Activated naive CD4-positive, alpha-beta T cell treated with anti-CD3 and anti-CD28 coated beads for 36 hours (primary cell): ENCODE measurements at regions not wholly inside any gene's neighbourhood (a gene's known extent, or its start where the extent isn't known, plus 50 kb on each side); places are given as distances from the start of the nearest gene placed in this dataset.
"Not testable (repeated sequence)": the region's sequence is repeated elsewhere in the genome, so short reads cannot be mapped to it uniquely, and the experiment has no call there.

Experiments used
- CTCF ChIA-PET: fragments of 350-600 bp; sonication (Branson Sonifier 250); formaldehyde crosslinking; loops from one replicate; lab custom pipeline; 2021; ENCODE audit warnings: antibody characterized with exemption; lab: Charles Lee
- DNase-seq: peaks from one replicate; pipeline ENCODE4 v3.0.0-alpha.2; 2020
- H3K27ac Mint-ChIP-seq: one replicate; pipeline ENCODE4 v1.8.0; 2021; ENCODE audit warnings: mild to moderate bottlenecking, mixed read lengths
- H3K27me3 Mint-ChIP-seq: one replicate; pipeline ENCODE4 v1.8.0; 2021; ENCODE audit warnings: low read depth, mixed read lengths
- H3K36me3 Mint-ChIP-seq: one replicate; pipeline ENCODE4 v1.8.0; 2021; ENCODE audit warnings: low read depth, mixed read lengths
- H3K4me1 Mint-ChIP-seq: one replicate; pipeline ENCODE4 v1.8.0; 2021; ENCODE audit warnings: low read depth, mixed read lengths
- H3K4me3 Mint-ChIP-seq: one replicate; pipeline ENCODE4 v1.8.0; 2021; ENCODE audit warnings: mild to moderate bottlenecking, moderate library complexity, mixed read lengths
- H3K9me3 Mint-ChIP-seq: one replicate; pipeline ENCODE4 v1.8.0; 2021; ENCODE audit warnings: mixed read lengths
- intact Hi-C: fragments of 100-400 bp; cut with micrococcal nuclease; formaldehyde crosslinking; loops from one replicate; pipeline ENCODE4 v1.15.1; 2023

DNA sequence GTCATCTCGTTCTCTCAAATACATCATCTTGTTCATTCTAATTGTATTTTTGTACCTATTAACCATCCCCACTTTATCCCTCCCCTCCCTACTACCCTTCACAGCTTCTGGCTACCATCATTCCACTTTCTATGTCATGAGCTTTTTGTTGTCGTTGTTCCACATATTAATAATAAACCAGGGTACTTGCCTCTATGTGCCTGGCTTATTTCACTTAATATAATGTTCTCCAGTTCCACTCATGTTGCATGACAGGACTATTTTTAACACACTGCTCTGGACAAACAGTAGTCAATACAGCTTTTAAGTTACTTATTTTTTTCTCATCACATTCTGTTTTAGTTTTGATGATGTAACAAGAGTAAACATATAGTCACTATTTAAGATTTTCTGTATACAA, 872.3 kb downstream of the SLITRK1 start:
- Mint-ChIP-seq H3K27ac (no peak overlapping the region), H3K36me3 (no peaks in the 10 kb centered on the region), H3K27me3 (no peaks in the 10 kb centered on the region), H3K9me3 (peaks cover 6% of the 10 kb centered on the region), H3K4me1 (no peaks in the 10 kb centered on the region), H3K4me3 (no peak overlapping the region)
- intact Hi-C loops, result no loop called here
- DNase-seq, result no peak
- CTCF ChIA-PET, result no interaction called here

DNA sequence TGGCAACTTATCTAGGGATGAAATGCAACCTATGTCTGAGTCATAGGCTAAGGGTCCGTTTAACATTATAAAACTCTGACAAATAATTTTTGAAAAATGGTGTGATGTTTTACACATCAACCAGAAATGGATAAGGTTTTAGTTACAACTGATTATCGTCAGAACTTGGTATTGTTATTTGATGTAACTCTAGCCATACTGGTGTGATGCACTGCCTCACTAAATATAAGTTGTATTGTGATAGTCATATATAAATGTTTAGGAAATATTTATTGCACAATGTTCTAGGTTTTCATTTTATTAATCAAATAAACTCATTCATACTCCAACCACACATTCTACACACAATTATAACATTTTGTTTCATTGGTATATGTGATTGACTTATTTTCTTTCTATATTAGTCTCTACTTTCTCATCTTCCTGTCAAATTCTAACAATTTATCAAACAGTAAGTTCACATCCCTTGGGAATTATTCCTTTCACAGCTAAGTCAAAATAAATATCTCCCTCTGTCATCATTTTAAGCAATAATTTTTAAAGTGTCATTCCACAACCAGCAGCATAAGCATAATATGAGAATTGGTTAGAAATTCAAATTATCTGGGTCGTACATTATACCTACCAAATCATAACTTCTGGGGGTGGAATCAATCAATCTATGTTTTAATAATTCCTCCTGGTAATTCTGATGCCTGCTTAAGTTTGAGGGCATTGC, 873.9 kb downstream of the SLITRK1 start:
- no peak overlapping the region for H3K4me3 Mint-ChIP-seq
- CTCF ChIA-PET, result no interaction called here
- intact Hi-C loops, result no loop called here
- H3K27ac Mint-ChIP-seq, result no peak overlapping the region
- H3K4me1 Mint-ChIP-seq, result no peaks in the 10 kb centered on the region
- DNase-seq, result no peak
- H3K36me3 Mint-ChIP-seq, result no peaks in the 10 kb centered on the region
- no peaks in the 10 kb centered on the region for H3K27me3 Mint-ChIP-seq
- peaks cover 3% of the 10 kb centered on the region for H3K9me3 Mint-ChIP-seq

DNA sequence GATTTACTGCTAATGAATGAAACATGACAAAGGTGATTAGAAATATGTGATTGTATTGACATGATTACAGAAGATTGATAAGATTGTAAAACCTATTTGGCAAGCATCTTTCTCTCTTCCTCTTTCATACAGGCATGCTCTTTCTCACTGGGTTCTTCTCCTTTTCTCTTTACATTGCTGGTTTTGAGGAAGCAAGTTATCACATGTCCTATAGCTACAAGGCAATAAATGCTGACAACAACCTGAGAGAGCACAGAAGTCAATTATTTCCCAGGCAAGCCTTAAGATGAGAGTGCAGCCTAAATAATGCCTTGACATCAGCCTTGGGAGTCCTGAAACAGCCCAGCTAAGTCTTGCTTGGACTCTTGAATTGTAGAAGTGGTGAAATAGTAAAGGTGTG, 875.0 kb downstream of the SLITRK1 start:
- H3K36me3 Mint-ChIP-seq, result no peaks in the 10 kb centered on the region
- no peaks in the 10 kb centered on the region for H3K27me3 Mint-ChIP-seq
- CTCF ChIA-PET, result no interaction called here
- intact Hi-C loops, result no loop called here
- H3K9me3 Mint-ChIP-seq, result peaks cover 3% of the 10 kb centered on the region
- H3K27ac Mint-ChIP-seq, result no peak overlapping the region
- H3K4me1 Mint-ChIP-seq, result no peaks in the 10 kb centered on the region
- DNase-seq, result no peak
- no peak overlapping the region for H3K4me3 Mint-ChIP-seq

DNA sequence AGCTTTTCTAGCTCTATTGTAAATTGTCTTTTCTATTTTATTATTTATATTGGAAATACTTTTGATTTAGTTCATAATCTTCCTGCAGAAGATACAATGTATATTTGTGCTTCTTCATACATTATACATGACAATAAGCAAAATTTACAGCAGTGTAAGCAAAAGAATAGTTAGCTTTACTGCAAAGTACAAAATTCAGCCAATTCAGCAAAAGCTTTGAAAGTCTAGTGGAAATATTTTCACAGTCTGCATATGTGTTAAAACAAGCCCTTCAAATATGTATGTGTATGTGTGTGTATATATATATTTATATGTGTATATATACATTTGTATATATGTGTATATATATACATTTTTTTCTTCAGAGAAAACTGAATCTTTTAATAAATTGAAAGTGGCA, 879.1 kb downstream of the SLITRK1 start:
- no peak for DNase-seq
- Mint-ChIP-seq H3K9me3 (peaks cover 8% of the 10 kb centered on the region), H3K4me3 (no peak overlapping the region), H3K36me3 (no peaks in the 10 kb centered on the region), H3K27ac (no peak overlapping the region), H3K27me3 (no peaks in the 10 kb centered on the region), H3K4me1 (no peaks in the 10 kb centered on the region)
- intact Hi-C loops, result no loop called here
- CTCF ChIA-PET, result no interaction called here

DNA sequence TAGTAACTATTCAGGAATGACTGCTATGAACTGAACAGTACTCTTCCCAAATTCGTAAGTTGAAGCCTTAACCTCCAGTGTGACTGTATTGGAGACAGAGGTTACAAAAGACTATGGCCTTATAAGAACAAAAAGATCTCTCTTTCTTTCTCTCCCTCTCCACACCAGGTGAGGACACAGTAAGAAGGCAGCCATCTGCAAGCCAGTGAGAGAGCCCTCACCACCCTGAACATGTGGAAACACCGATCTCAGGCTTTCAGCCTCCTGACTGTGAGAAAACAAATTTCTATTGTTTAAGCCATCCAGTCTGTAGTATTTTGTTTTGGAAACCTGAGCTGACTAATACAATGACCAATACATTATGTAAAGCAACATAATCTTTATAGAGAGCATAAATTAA, 888.9 kb downstream of the SLITRK1 start:
- Mint-ChIP-seq H3K9me3 (no peaks in the 10 kb centered on the region), H3K27me3 (no peaks in the 10 kb centered on the region)

DNA sequence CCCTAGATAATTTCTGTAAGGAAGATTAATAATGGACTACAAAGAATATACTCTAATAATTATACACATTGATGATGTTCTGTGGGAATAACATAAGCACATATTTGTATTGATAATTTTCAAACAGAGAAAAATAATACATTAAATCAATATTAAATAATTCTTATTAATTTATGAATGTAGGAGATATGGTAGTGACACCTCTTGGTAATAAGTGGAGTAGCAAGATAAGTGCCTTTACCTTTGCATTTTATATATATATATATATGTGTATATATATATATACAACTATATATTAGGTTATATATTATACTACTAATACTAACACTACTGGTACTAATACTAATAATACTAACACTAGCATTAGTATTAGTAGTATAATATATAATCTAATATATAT, 905.8 kb downstream of the SLITRK1 start:
- Mint-ChIP-seq H3K4me1 (no peaks in the 10 kb centered on the region), H3K27ac (no peak overlapping the region), H3K9me3 (peaks cover 2% of the 10 kb centered on the region), H3K4me3 (no peak overlapping the region), H3K27me3 (no peaks in the 10 kb centered on the region), H3K36me3 (no peaks in the 10 kb centered on the region)
- no peak for DNase-seq
- CTCF ChIA-PET, result no interaction called here
- intact Hi-C loops, result no loop called here

More for the DNA sequence above, 888.9 kb downstream of the SLITRK1 start:
- intact Hi-C loops, result no loop called here
- Mint-ChIP-seq H3K4me3 (no peak overlapping the region), H3K4me1 (no peaks in the 10 kb centered on the region), H3K36me3 (no peaks in the 10 kb centered on the region), H3K27ac (no peak overlapping the region)
- DNase-seq, result no peak
- CTCF ChIA-PET, result no interaction called here

DNA sequence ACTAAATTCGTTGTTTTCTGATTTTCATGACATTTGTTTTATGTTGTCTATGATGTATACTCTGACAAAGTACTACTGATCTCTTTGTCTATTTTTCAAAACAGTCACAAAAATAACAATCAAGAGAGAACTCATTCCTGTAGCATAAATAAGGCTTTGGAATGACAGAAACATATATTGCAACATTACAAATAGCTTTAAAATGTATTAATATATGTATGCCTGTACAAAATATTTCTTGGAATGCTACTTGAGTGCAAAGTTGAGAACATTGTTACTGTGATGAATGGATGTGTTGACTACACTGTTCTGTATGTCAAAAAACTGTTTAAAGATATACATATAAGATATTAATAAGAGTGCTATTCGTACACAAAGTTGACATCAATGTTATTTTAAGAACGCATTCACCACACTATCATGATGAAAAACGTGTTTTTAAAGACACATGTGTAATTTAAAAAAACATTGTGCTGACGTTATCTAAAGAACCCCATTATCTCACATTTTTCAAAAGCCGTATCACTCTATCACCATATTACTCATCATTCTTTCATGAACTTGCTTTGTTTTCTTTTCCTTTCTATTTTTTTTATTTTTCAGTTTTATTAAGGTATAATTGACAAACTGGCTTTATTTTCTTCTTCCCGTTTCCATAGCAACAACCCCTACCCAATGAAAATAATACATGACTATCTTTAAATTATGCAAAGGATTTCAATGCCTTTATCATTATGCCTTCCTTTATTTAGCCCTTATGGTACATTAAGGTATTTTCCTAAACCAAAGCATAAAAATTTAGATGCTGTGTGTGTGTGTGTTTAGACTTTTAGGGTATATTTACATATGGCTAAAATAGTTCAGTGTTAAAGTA, 918.8 kb downstream of the SLITRK1 start:
- CTCF ChIA-PET, result interaction anchor here (0.6 to 0.7 kb wide), 2 partner anchors 15 to 21 kb away, joined by 3 to 4 read pairs; no protein-coding TSS in a partner anchor
- Mint-ChIP-seq H3K27ac (no peak overlapping the region), H3K9me3 (peaks cover 3% of the 10 kb centered on the region), H3K27me3 (no peaks in the 10 kb centered on the region), H3K4me1 (no peaks in the 10 kb centered on the region), H3K36me3 (no peaks in the 10 kb centered on the region), H3K4me3 (no peak overlapping the region)
- DNase-seq, result no peak
- intact Hi-C loops, result no loop called here

DNA sequence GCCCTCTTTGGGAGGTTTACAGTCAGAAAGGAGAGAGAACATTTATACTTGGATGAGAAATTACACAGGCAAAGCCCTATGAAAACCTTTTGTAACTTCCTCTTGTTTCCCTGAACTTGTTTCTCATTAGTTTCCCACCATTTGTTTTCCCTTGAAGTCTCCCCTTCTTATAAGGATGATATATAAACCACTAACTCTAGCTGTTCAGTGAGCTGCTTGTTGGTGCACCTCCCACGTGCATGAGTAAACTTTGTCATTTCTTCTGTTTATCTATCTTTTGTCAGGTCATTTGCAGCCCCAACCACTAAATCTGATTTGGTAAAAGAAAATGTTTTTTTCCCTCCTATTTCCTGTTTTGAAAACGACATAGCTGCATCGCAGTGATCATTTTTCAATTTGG, 919.9 kb downstream of the SLITRK1 start:
- Mint-ChIP-seq H3K4me3 (no peak overlapping the region), H3K36me3 (no peaks in the 10 kb centered on the region), H3K27me3 (no peaks in the 10 kb centered on the region), H3K27ac (no peak overlapping the region), H3K4me1 (no peaks in the 10 kb centered on the region), H3K9me3 (peaks cover 4% of the 10 kb centered on the region)
- intact Hi-C loops, result no loop called here
- DNase-seq, result no peak
- CTCF ChIA-PET, result no interaction called here

DNA sequence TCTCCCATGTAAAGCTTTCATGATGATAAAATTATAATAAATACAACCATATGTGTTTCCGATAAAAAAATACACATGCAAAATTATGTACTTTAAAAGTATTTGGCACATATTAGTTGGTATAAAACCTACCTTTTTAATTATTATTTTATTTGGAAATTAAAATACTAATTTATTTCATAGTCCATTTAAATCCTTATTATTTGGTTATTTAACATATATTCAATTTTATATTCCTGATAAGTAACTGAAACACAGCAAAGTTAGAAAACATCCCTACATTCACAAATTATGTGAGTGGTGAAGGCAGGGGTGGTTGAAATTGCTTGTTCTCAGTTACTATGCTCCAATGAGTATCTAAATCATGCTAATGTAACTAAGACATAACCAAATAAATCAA, 920.5 kb downstream of the SLITRK1 start:
- intact Hi-C loops, result no loop called here
- Mint-ChIP-seq H3K4me3 (no peak overlapping the region), H3K27ac (no peak overlapping the region), H3K9me3 (peaks cover 6% of the 10 kb centered on the region), H3K4me1 (no peaks in the 10 kb centered on the region), H3K36me3 (no peaks in the 10 kb centered on the region), H3K27me3 (no peaks in the 10 kb centered on the region)
- DNase-seq, result no peak
- CTCF ChIA-PET, result no interaction called here

DNA sequence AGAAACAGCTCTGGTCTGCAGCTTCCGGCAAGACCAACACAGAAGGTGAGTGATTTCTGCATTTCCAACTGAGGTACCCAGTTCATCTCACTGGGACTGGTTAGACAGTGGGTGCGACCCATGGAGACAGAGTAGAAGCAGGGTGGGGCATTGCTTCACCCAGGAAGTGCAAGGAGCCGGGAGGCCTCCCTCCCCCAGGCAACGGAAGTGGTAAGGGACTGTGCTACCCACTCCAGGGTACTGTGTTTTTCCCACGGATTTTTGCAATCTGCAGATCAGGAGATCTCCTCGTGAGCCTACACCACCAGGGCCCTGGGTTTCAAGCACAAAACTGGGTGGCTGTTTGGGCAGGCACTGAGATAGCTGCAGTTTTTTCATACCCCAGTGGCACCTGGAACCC, 929.9 kb downstream of the SLITRK1 start:
- H3K9me3 Mint-ChIP-seq, result peaks cover 11% of the 10 kb centered on the region
- H3K36me3 Mint-ChIP-seq, H3K4me1 Mint-ChIP-seq, H3K27me3 Mint-ChIP-seq, CTCF ChIA-PET, H3K4me3 Mint-ChIP-seq, DNase-seq, H3K27ac Mint-ChIP-seq, intact Hi-C loops: not testable (repeated sequence)

DNA sequence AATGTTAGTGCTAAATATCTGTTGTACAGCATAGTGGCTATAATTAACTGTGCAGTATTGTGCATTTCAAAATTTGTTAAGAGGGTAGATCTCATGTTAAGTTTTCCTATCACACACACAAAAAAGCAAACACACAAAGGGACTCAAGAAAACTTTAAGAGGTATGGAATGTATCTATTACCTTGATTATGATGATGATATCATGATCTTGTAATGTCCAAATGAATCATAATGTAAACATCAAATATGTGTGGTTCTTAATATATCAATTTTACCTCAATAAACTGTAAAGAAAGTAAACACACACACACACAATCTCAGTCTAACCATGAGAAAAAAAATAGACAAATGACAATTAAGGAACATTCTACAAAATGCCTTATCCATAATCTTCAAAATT, 934.6 kb downstream of the SLITRK1 start:
- DNase-seq, result no peak
- intact Hi-C loops, result no loop called here
- Mint-ChIP-seq H3K27ac (no peak overlapping the region), H3K27me3 (no peaks in the 10 kb centered on the region), H3K4me1 (no peaks in the 10 kb centered on the region), H3K36me3 (no peaks in the 10 kb centered on the region), H3K9me3 (no peaks in the 10 kb centered on the region), H3K4me3 (no peak overlapping the region)
- CTCF ChIA-PET, result no interaction called here

DNA sequence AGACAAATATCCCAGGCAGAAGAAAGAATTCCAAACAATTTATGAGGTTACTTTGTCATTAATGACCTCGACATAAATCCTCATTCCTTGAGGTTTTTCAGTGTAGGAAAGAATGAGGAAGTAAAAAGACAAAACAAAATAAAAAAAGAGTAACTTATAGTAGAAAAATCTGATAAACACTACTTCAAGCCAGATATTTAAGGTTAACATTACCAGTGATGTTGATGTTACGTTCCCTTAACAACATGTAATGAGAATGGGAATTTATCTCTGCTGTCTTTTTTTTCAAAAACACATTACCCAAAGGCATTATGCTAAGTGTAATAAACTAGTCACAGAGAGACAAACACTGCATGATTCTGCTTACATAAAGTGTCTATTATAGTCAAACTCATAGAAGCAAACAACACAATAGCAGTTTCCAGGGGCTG, 935.1 kb downstream of the SLITRK1 start:
- CTCF ChIA-PET, result no interaction called here
- H3K27ac Mint-ChIP-seq, result no peak overlapping the region
- H3K9me3 Mint-ChIP-seq, result no peaks in the 10 kb centered on the region
- intact Hi-C loops, result no loop called here
- H3K36me3 Mint-ChIP-seq, result no peaks in the 10 kb centered on the region
- no peak overlapping the region for H3K4me3 Mint-ChIP-seq
- DNase-seq, result no peak
- H3K27me3 Mint-ChIP-seq, result no peaks in the 10 kb centered on the region
- H3K4me1 Mint-ChIP-seq, result no peaks in the 10 kb centered on the region

DNA sequence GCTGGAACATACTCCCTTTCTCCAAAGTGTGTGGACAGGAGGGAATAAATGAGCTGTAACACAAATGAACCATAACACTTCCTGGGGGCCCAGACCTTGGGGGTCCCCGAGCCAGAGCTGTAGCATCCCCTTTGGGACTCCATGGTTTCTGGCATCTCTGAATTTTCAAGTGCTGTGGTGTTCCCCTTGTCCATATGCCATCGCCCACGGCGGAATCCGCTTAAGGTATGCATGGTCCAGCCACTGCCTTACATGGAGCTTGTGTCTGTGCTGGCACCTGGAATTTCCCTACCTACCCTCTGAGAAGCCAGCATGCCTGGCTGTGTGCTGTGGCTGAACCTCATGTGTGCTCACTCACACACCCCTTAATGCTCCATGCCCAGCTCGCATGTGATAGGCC, 943.6 kb downstream of the SLITRK1 start:
- Mint-ChIP-seq H3K27ac (no peak overlapping the region), H3K9me3 (peaks cover 7% of the 10 kb centered on the region), H3K36me3 (no peaks in the 10 kb centered on the region), H3K4me3 (no peak overlapping the region), H3K4me1 (no peaks in the 10 kb centered on the region), H3K27me3 (no peaks in the 10 kb centered on the region)
- no peak for DNase-seq
- CTCF ChIA-PET, result no interaction called here
- intact Hi-C loops, result no loop called here
